ENCODE measurements at regions not wholly inside any gene's neighbourhood (a gene's known extent, or its start where the extent isn't known, plus 50 kb on each side); places are given as distances from the start of the nearest gene placed in this dataset.
"Not testable (repeated sequence)": the region's sequence is repeated elsewhere in the genome, so short reads cannot be mapped to it uniquely, and the experiment has no call there.

GRCh38 chr2:195533771-195534642 is 123.0 kb upstream of the SLC39A10 start:
- DNase-seq: no peak

- no peak for DNase-seq
Measured at GRCh38 chr2:195532628-195533271, 124.3 kb upstream of the SLC39A10 start.

GRCh38 chr2:195532255-195532627 is 124.8 kb upstream of the SLC39A10 start:
- no peak for DNase-seq

GRCh38 chr2:195531754-195532153 is 125.3 kb upstream of the SLC39A10 start:
- DNase-seq: no peak

- not testable (repeated sequence) for DNase-seq
Measured at GRCh38 chr2:195523242-195523641, 133.8 kb upstream of the SLC39A10 start.

GRCh38 chr2:195521589-195521988 is 135.4 kb upstream of the SLC39A10 start:
- no peak for DNase-seq

- DNase-seq: no peak
Measured at GRCh38 chr2:195520671-195521155, 136.3 kb upstream of the SLC39A10 start.

- DNase-seq: no peak
Measured at GRCh38 chr2:195515551-195515950, 141.5 kb upstream of the SLC39A10 start.

GRCh38 chr2:195514365-195514764 is 142.7 kb upstream of the SLC39A10 start:
- no peak for DNase-seq

GRCh38 chr2:195513119-195513518 is 143.9 kb upstream of the SLC39A10 start:
- no peak for DNase-seq

GRCh38 chr2:195509551-195509950 is 147.5 kb upstream of the SLC39A10 start:
- no peak for DNase-seq

- DNase-seq: no peak
Measured at GRCh38 chr2:195508139-195508455, 148.9 kb upstream of the SLC39A10 start.

GRCh38 chr2:195507447-195508138 is 149.4 kb upstream of the SLC39A10 start:
- no peak for DNase-seq

GRCh38 chr2:195505701-195506100 is 151.3 kb upstream of the SLC39A10 start:
- no peak for DNase-seq

GRCh38 chr2:195503208-195503607 is 153.8 kb upstream of the SLC39A10 start:
- no peak for DNase-seq

- no peak for DNase-seq
Measured at GRCh38 chr2:195501746-195502145, 155.3 kb upstream of the SLC39A10 start.

- DNase-seq: no peak
Measured at GRCh38 chr2:195500879-195501278, 156.1 kb upstream of the SLC39A10 start.

- DNase-seq: no peak
Measured at GRCh38 chr2:195498839-195499490, 158.1 kb upstream of the SLC39A10 start.

GRCh38 chr2:195498176-195498575 is 158.8 kb upstream of the SLC39A10 start:
- DNase-seq: no peak

GRCh38 chr2:195496991-195497390 is 160.0 kb upstream of the SLC39A10 start:
- DNase-seq: no peak

- DNase-seq: no peak
Measured at GRCh38 chr2:195495966-195496365, 161.1 kb upstream of the SLC39A10 start.

- no peak for DNase-seq
Measured at GRCh38 chr2:195495351-195495750, 161.7 kb upstream of the SLC39A10 start.

GRCh38 chr2:195494451-195494850 is 162.6 kb upstream of the SLC39A10 start:
- no peak for DNase-seq

All from DMS 273 treated with DMSO at 0.1 percent for 48 hours (cell line).